PC-3 (cell line): ENCODE measurements at regions not wholly inside any gene's neighbourhood (a gene's known extent, or its start where the extent isn't known, plus 50 kb on each side); places are given as distances from the start of the nearest gene placed in this dataset.

Experiments
- CTCF ChIP-seq: fragments of 300-600 bp; sonication (generic); conservative IDR thresholded peaks from 2 replicates; pipeline ENCODE4 v1.5.1; 2017; ENCODE audit warnings: antibody characterized with exemption, low read depth, mild to moderate bottlenecking, low read length
- EZH2 ChIP-seq: fragments of 300-600 bp; sonication (generic); IDR thresholded peaks from one replicate; pipeline ENCODE4 v1.6.1; 2017; ENCODE audit warnings: antibody characterized with exemption, mild to moderate bottlenecking, low read length; ENCODE audit not compliant: unreplicated experiment
- EZH2phosphoT487 ChIP-seq: fragments of 300-600 bp; sonication (generic); IDR thresholded peaks from 2 replicates; pipeline ENCODE4 v1.6.1; 2018; ENCODE audit warnings: mild to moderate bottlenecking, antibody characterized with exemption, low read length, borderline replicate concordance

- TF ChIP-seq CTCF (no peak), EZH2phosphoT487 (no peak), EZH2 (no peak)
Observed at GRCh38 chr10:9615189-9615588, 1402.5 kb upstream of the CELF2 start.
